ENCODE measurements at regions not wholly inside any gene's neighbourhood (a gene's known extent, or its start where the extent isn't known, plus 50 kb on each side); places are given as distances from the start of the nearest gene placed in this dataset.

DNA sequence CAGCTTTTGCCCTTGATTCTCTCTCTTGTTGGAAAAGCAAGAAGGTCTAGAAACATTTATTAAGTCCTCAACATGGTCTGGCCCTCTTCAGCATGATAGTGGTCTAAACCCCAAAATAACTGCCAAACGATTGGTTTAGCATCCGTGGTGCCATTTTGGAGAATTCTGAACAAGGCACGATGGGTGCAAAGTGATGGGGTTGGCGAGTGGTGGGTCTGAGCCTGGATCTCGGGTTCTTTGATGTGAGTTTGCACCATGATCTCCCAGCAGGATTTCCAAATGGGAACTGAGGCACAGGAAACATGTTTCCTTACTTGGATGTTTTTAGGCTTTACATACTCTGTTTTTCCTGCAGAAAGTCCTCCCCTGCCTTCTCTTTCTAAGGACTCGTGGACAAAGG is 240.3 kb downstream of the MYCN start:
- ATAC-seq, result no peak

DNA sequence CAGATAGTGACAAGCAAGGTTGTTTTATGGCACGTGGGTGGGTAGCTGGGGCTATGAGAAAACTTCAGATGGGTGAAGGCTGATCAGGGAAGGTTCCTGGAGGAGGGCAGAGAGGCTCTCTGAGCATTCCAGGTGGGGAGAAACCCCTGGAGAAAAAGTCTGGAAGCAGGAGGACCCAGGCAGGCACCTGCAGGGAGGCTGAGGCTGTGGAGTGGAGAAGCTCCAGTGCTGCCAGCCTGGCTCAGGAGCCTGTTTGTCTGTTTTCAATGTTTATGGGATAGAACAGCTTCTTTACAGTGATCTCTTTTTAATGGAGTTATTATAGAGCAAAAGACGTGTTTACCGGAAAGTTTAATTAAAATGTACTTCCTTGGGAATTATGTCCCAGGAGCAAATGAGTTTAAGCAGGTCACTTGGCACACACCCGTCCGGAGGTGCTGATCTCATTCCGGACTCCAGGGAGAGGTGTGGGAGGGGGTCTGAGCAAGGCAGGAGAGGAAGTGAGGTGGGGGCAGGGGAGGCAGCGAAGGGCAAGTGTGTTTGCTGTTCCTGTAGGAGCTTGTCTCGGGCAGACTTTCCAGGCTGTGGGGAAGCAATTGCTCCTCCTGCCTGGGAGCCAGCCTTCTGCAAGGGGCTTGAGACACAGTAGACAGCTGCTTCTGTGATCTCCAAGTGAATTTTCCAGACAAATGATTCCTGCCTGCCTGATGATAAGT is 239.5 kb downstream of the MYCN start:
- TF ChIP-seq TOX (CRISPR knock-in tag; IDR thresholded peaks at IDR 0.05; ENCODE audit: borderline replicate concordance) (no peak), TCF4 (CRISPR knock-in tag; IDR thresholded peaks at IDR 0.05; ENCODE audit: borderline replicate concordance) (no peak), CSDC2 (CRISPR knock-in tag; IDR thresholded peaks at IDR 0.05) (no peak), ZNF70 (CRISPR knock-in tag; IDR thresholded peaks at IDR 0.05) (no peak)
- no peak for ATAC-seq

More for the DNA sequence above, 240.3 kb downstream of the MYCN start:
- TF ChIP-seq OSR1 (CRISPR knock-in tag; IDR thresholded peaks at IDR 0.05) (no peak), SNAI2 (CRISPR knock-in tag; IDR thresholded peaks at IDR 0.05) (no peak), BACH2 (CRISPR knock-in tag; IDR thresholded peaks at IDR 0.05; ENCODE audit: borderline replicate concordance) (no peak), ZFP30 (CRISPR knock-in tag; IDR thresholded peaks at IDR 0.05) (no peak), ZNF565 (CRISPR knock-in tag; conservative IDR thresholded peaks at IDR 0.05; ENCODE audit: low read depth) (no peak), RARB (CRISPR knock-in tag; IDR thresholded peaks at IDR 0.05) (no peak), PPARA (CRISPR knock-in tag; IDR thresholded peaks at IDR 0.05; ENCODE audit: borderline replicate concordance) (no peak), ISL1 (CRISPR knock-in tag; IDR thresholded peaks at IDR 0.05) (no peak), ZNF70 (CRISPR knock-in tag; IDR thresholded peaks at IDR 0.05) (no peak), CSDC2 (CRISPR knock-in tag; IDR thresholded peaks at IDR 0.05) (no peak), ESRRG (CRISPR knock-in tag; IDR thresholded peaks at IDR 0.05) (no peak)
- TF ChIP-seq, protein P1, sequence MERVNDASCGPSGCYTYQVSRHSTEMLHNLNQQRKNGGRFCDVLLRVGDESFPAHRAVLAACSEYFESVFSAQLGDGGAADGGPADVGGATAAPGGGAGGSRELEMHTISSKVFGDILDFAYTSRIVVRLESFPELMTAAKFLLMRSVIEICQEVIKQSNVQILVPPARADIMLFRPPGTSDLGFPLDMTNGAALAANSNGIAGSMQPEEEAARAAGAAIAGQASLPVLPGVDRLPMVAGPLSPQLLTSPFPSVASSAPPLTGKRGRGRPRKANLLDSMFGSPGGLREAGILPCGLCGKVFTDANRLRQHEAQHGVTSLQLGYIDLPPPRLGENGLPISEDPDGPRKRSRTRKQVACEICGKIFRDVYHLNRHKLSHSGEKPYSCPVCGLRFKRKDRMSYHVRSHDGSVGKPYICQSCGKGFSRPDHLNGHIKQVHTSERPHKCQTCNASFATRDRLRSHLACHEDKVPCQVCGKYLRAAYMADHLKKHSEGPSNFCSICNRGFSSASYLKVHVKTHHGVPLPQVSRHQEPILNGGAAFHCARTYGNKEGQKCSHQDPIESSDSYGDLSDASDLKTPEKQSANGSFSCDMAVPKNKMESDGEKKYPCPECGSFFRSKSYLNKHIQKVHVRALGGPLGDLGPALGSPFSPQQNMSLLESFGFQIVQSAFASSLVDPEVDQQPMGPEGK (CRISPR knock-in tag; IDR thresholded peaks at IDR 0.05; ENCODE audit: borderline replicate concordance), result no peak

DNA sequence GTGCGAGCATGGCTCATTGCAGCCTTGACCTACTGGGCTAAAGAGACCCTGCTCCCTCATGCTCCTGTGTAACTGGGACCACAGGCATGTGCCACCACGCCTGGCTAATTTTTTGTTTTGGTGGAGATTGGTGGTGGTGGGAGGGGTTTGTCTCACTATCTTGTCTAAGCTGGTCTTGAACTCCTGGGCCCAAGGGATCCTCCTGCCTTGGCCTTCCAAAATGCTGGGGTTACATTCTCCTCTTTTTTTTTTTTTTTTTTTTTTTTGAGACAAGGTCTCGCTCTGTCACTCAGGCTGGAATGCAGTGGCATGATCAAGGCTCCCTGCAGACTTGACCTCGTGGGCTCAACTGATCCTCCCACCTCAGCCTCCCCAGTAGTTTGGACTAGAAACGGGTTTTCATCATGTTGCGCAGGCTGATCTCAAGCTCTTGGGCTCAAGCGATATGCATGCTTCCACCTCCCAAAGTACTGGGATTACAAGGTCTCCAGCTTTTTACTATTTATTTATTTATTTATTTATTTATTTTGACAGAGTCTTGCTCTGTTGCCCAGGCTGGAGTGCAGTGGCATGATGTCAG is 238.3 kb downstream of the MYCN start:
- TF ChIP-seq, protein P1 (CRISPR knock-in tag; IDR thresholded peaks at IDR 0.05; ENCODE audit: borderline replicate concordance), result no peak
- TF ChIP-seq SNAI2 (CRISPR knock-in tag; IDR thresholded peaks at IDR 0.05) (no peak), TCF4 (CRISPR knock-in tag; IDR thresholded peaks at IDR 0.05; ENCODE audit: borderline replicate concordance) (no peak), ZNF565 (CRISPR knock-in tag; conservative IDR thresholded peaks at IDR 0.05; ENCODE audit: low read depth) (no peak), RARB (CRISPR knock-in tag; IDR thresholded peaks at IDR 0.05) (no peak), TOX (CRISPR knock-in tag; IDR thresholded peaks at IDR 0.05; ENCODE audit: borderline replicate concordance) (no peak), ZNF8 (CRISPR knock-in tag; IDR thresholded peaks at IDR 0.05) (no peak), ESRRG (CRISPR knock-in tag; IDR thresholded peaks at IDR 0.05) (no peak), ZFP30 (CRISPR knock-in tag; IDR thresholded peaks at IDR 0.05) (no peak), PPARA (CRISPR knock-in tag; IDR thresholded peaks at IDR 0.05; ENCODE audit: borderline replicate concordance) (no peak), ZC3H10 (CRISPR knock-in tag; IDR thresholded peaks at IDR 0.05) (no peak), CSDC2 (CRISPR knock-in tag; IDR thresholded peaks at IDR 0.05) (no peak), ISL1 (CRISPR knock-in tag; IDR thresholded peaks at IDR 0.05) (no peak), OSR1 (CRISPR knock-in tag; IDR thresholded peaks at IDR 0.05) (no peak)
- TF ChIP-seq, protein P2, sequence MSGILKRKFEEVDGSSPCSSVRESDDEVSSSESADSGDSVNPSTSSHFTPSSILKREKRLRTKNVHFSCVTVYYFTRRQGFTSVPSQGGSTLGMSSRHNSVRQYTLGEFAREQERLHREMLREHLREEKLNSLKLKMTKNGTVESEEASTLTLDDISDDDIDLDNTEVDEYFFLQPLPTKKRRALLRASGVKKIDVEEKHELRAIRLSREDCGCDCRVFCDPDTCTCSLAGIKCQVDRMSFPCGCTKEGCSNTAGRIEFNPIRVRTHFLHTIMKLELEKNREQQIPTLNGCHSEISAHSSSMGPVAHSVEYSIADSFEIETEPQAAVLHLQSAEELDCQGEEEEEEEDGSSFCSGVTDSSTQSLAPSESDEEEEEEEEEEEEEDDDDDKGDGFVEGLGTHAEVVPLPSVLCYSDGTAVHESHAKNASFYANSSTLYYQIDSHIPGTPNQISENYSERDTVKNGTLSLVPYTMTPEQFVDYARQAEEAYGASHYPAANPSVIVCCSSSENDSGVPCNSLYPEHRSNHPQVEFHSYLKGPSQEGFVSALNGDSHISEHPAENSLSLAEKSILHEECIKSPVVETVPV (CRISPR knock-in tag; IDR thresholded peaks at IDR 0.05), result no peak
- TF ChIP-seq, protein P3, sequence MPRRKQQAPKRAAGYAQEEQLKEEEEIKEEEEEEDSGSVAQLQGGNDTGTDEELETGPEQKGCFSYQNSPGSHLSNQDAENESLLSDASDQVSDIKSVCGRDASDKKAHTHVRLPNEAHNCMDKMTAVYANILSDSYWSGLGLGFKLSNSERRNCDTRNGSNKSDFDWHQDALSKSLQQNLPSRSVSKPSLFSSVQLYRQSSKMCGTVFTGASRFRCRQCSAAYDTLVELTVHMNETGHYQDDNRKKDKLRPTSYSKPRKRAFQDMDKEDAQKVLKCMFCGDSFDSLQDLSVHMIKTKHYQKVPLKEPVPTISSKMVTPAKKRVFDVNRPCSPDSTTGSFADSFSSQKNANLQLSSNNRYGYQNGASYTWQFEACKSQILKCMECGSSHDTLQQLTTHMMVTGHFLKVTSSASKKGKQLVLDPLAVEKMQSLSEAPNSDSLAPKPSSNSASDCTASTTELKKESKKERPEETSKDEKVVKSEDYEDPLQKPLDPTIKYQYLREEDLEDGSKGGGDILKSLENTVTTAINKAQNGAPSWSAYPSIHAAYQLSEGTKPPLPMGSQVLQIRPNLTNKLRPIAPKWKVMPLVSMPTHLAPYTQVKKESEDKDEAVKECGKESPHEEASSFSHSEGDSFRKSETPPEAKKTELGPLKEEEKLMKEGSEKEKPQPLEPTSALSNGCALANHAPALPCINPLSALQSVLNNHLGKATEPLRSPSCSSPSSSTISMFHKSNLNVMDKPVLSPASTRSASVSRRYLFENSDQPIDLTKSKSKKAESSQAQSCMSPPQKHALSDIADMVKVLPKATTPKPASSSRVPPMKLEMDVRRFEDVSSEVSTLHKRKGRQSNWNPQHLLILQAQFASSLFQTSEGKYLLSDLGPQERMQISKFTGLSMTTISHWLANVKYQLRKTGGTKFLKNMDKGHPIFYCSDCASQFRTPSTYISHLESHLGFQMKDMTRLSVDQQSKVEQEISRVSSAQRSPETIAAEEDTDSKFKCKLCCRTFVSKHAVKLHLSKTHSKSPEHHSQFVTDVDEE (CRISPR knock-in tag; IDR thresholded peaks at IDR 0.05), result no peak
- TF ChIP-seq, protein P4, sequence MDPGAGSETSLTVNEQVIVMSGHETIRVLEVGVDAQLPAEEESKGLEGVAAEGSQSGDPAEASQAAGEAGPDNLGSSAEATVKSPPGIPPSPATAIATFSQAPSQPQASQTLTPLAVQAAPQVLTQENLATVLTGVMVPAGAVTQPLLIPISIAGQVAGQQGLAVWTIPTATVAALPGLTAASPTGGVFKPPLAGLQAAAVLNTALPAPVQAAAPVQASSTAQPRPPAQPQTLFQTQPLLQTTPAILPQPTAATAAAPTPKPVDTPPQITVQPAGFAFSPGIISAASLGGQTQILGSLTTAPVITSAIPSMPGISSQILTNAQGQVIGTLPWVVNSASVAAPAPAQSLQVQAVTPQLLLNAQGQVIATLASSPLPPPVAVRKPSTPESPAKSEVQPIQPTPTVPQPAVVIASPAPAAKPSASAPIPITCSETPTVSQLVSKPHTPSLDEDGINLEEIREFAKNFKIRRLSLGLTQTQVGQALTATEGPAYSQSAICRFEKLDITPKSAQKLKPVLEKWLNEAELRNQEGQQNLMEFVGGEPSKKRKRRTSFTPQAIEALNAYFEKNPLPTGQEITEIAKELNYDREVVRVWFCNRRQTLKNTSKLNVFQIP (CRISPR knock-in tag; IDR thresholded peaks at IDR 0.05; ENCODE audit: borderline replicate concordance, low read depth), result no peak
- no peak for ATAC-seq
